HG02623 (cell line): ENCODE measurements at regions not wholly inside any gene's neighbourhood (a gene's known extent, or its start where the extent isn't known, plus 50 kb on each side); places are given as distances from the start of the nearest gene placed in this dataset.
A peak's percentile ranks its signal among the peaks of the same experiment; 100 is the strongest.
"Not testable (repeated sequence)": the region's sequence is repeated elsewhere in the genome, so short reads cannot be mapped to it uniquely, and the experiment has no call there.

ENCODE experiments used
- ATAC-seq: cut with Tn5 transposase; IDR thresholded peaks from one replicate; pipeline ENCODE4 v1.9.1; 2021; ENCODE audit warnings: moderate library complexity; ENCODE audit not compliant: unreplicated experiment

GRCh38 chr7:145478541-145478940 is 638.1 kb upstream of the CNTNAP2 start:
- no peak for ATAC-seq

GRCh38 chr7:145474009-145474686 is 638.3 kb upstream of the TPK1 start:
- no peak for ATAC-seq

- ATAC-seq = no peak
Measured at GRCh38 chr7:145471883-145472282, 636.0 kb upstream of the TPK1 start.

- no peak for ATAC-seq
Measured at GRCh38 chr7:145464287-145464686, 628.4 kb upstream of the TPK1 start.

GRCh38 chr7:145462463-145462862 is 626.6 kb upstream of the TPK1 start:
- ATAC-seq = no peak

- ATAC-seq = no peak
Measured at GRCh38 chr7:145434811-145435210, 599.0 kb upstream of the TPK1 start.

- ATAC-seq = peak; percentile 72
Measured at GRCh38 chr7:145431834-145432233, 596.0 kb upstream of the TPK1 start.

GRCh38 chr7:145418481-145418880 is 582.6 kb upstream of the TPK1 start:
- ATAC-seq = not testable (repeated sequence)

- ATAC-seq = no peak
Measured at GRCh38 chr7:145411066-145411465, 575.2 kb upstream of the TPK1 start.

GRCh38 chr7:145398758-145399157 is 562.9 kb upstream of the TPK1 start:
- ATAC-seq = no peak

- ATAC-seq = no peak
Measured at GRCh38 chr7:145394126-145394525, 558.3 kb upstream of the TPK1 start.

- no peak for ATAC-seq
Measured at GRCh38 chr7:145382762-145383161, 546.9 kb upstream of the TPK1 start.

GRCh38 chr7:145378197-145378596 is 542.3 kb upstream of the TPK1 start:
- no peak for ATAC-seq

GRCh38 chr7:145360511-145361100 is 524.8 kb upstream of the TPK1 start:
- no peak for ATAC-seq

GRCh38 chr7:145350334-145350733 is 514.5 kb upstream of the TPK1 start:
- ATAC-seq = no peak

- ATAC-seq = not testable (repeated sequence)
Measured at GRCh38 chr7:145349452-145349851, 513.6 kb upstream of the TPK1 start.

- no peak for ATAC-seq
Measured at GRCh38 chr7:145347271-145347670, 511.4 kb upstream of the TPK1 start.

- ATAC-seq = no peak
Measured at GRCh38 chr7:145339319-145339718, 503.5 kb upstream of the TPK1 start.

- no peak for ATAC-seq
Measured at GRCh38 chr7:145331522-145331921, 495.7 kb upstream of the TPK1 start.

GRCh38 chr7:145331076-145331475 is 495.2 kb upstream of the TPK1 start:
- no peak for ATAC-seq

GRCh38 chr7:145327646-145328045 is 491.8 kb upstream of the TPK1 start:
- ATAC-seq = no peak

- ATAC-seq = no peak
Measured at GRCh38 chr7:145324081-145324480, 488.2 kb upstream of the TPK1 start.

GRCh38 chr7:145313551-145313950 is 477.7 kb upstream of the TPK1 start:
- no peak for ATAC-seq
